ENCODE measurements at regions not wholly inside any gene's neighbourhood (a gene's known extent, or its start where the extent isn't known, plus 50 kb on each side); places are given as distances from the start of the nearest gene placed in this dataset.

GRCh38 chr5:12730354-12730753 is 826.1 kb upstream of the CTNND2 start (continued):
- TF ChIP-seq ZNF140 (tag by site-specific recombination; IDR thresholded peaks at IDR 0.05) (no peak), ZNF600 (tag by site-specific recombination; IDR thresholded peaks at IDR 0.05) (no peak), ZNF785 (tag by site-specific recombination; IDR thresholded peaks at IDR 0.05) (no peak), RBAK (tag by site-specific recombination; IDR thresholded peaks at IDR 0.05) (no peak), ZNF510 (tag by site-specific recombination; IDR thresholded peaks at IDR 0.05; ENCODE audit: insufficient replicate concordance) (no peak), ZFP69B (tag by site-specific recombination; IDR thresholded peaks at IDR 0.05) (no peak), ZNF843 (tag by site-specific recombination; IDR thresholded peaks at IDR 0.05) (no peak), HOXD13 (CRISPR knock-in tag; IDR thresholded peaks at IDR 0.05; ENCODE audit: borderline replicate concordance) (no peak)

- Histone ChIP-seq H3K27ac (ENCODE audit: extremely low read depth, low read depth, low read length) (no peak overlapping the region), H3K9me3 (ENCODE audit: control insufficient read depth, insufficient read depth, low read depth, low read length) (no peaks in the 10 kb centered on the region), H3K4me1 (ENCODE audit: control insufficient read depth, insufficient read depth, low read length) (no peaks in the 10 kb centered on the region), H3K36me3 (ENCODE audit: control insufficient read depth in 2 of 2, insufficient read depth in 1 of 2, low read length in 2 of 2) (no peaks in the 10 kb centered on the region), H3K4me3 (ENCODE audit: low read depth, low read length) (no peak overlapping the region)
- CTCF ChIA-PET, result no interaction called here
- TF ChIP-seq ZNF624 (tag by site-specific recombination; IDR thresholded peaks at IDR 0.05) (no peak), SETDB1 (IDR thresholded peaks at IDR 0.05; ENCODE audit: insufficient read length, low read length) (no peak), TCF7L2 (IDR thresholded peaks at IDR 0.05; ENCODE audit: borderline replicate concordance, low read depth, low read length) (no peak), ZNF785 (tag by site-specific recombination; IDR thresholded peaks at IDR 0.05) (no peak), YY2 (tag by site-specific recombination; IDR thresholded peaks at IDR 0.05) (no peak), ZNF214 (tag by site-specific recombination; IDR thresholded peaks at IDR 0.05; ENCODE audit: borderline replicate concordance) (no peak), ZNF18 (tag by site-specific recombination; IDR thresholded peaks at IDR 0.05) (no peak), ZNF155 (tag by site-specific recombination; IDR thresholded peaks at IDR 0.05) (no peak), ZBTB26 (tag by site-specific recombination; optimal IDR thresholded peaks at IDR 0.05) (no peak), PRDM10 (tag by site-specific recombination; IDR thresholded peaks at IDR 0.05) (no peak), ZNF311 (tag by site-specific recombination; IDR thresholded peaks at IDR 0.05; ENCODE audit: borderline replicate concordance) (no peak), ZNF777 (tag by site-specific recombination; IDR thresholded peaks at IDR 0.05; ENCODE audit: borderline replicate concordance) (no peak), ZBTB1 (tag by site-specific recombination; IDR thresholded peaks at IDR 0.05) (no peak), HOXC10 (CRISPR knock-in tag; IDR thresholded peaks at IDR 0.05) (no peak)
- POLR2A ChIA-PET, result no interaction called here
Observed at GRCh38 chr5:12716664-12717063, 812.4 kb upstream of the CTNND2 start.
